ENCODE measurements at regions not wholly inside any gene's neighbourhood (a gene's known extent, or its start where the extent isn't known, plus 50 kb on each side); places are given as distances from the start of the nearest gene placed in this dataset.

GRCh38 chr11:71342116-71342515 lies 89.7 kb upstream of the SHANK2 start:
- no peak for DNase-seq
- Histone ChIP-seq H3K27me3 (no peaks in the 10 kb centered on the region), H3K9me3 (no peaks in the 10 kb centered on the region), H3K4me1 (peaks cover 4 to 5% of the 10 kb centered on the region in 2 donors), H3K27ac (no peak overlapping the region), H3K4me3 (replicated peaks in 1 of 3) (no peak overlapping the region), H3K36me3 (no peaks in the 10 kb centered on the region)
- 81 to 85% methylated on average over 13 of the region's 13 CpGs for WGBS, 2 donors
- no peak for TF ChIP-seq CTCF (IDR thresholded peaks at IDR 0.05)
- TF ChIP-seq POLR2A (IDR thresholded peaks at IDR 0.05) = no peak
- intact Hi-C loops (cut with DNase I) = loop anchor here (10.0 kb wide), 1 partner anchor 227 kb away; no protein-coding TSS in a partner anchor

- DNase-seq = no peak
- H3K4me3 ChIP-seq (replicated peaks in 1 of 3) = no peak overlapping the region
- H3K9me3 ChIP-seq = no peaks in the 10 kb centered on the region
- no peaks in the 10 kb centered on the region for H3K36me3 ChIP-seq
- H3K4me1 ChIP-seq = peaks cover 4 to 5% of the 10 kb centered on the region in 2 donors
- WGBS, 2 donors = 91 to 94% methylated on average over 9 of the region's 9 CpGs
- no peaks in the 10 kb centered on the region for H3K27me3 ChIP-seq
- no peak overlapping the region for H3K27ac ChIP-seq
- TF ChIP-seq POLR2A (IDR thresholded peaks at IDR 0.05) (no peak), CTCF (IDR thresholded peaks at IDR 0.05) (no peak)
- intact Hi-C loops (cut with DNase I) = loop anchor here (10.0 kb wide), 1 partner anchor 227 kb away; no protein-coding TSS in a partner anchor
These were observed 89.2 kb upstream of the SHANK2 start for GRCh38 chr11:71341596-71341995.

GRCh38 chr11:71341173-71341572 lies 88.8 kb upstream of the SHANK2 start:
- Histone ChIP-seq H3K27me3 (no peaks in the 10 kb centered on the region), H3K4me1 (peaks cover 4 to 5% of the 10 kb centered on the region in 2 donors), H3K27ac (no peak overlapping the region), H3K9me3 (no peaks in the 10 kb centered on the region), H3K4me3 (replicated peaks in 1 of 3) (no peak overlapping the region), H3K36me3 (no peaks in the 10 kb centered on the region)
- intact Hi-C loops (cut with DNase I) = loop anchor here (10.0 kb wide), 1 partner anchor 226 kb away; no protein-coding TSS in a partner anchor
- no peak for DNase-seq
- WGBS, 2 donors = 93 to 94% methylated on average over 8 of the region's 8 CpGs
- TF ChIP-seq POLR2A (IDR thresholded peaks at IDR 0.05) (no peak), CTCF (IDR thresholded peaks at IDR 0.05) (no peak)

- 48 to 49% methylated on average over 11 to 12 of the region's 12 CpGs for WGBS, 2 donors
- no peaks in the 10 kb centered on the region for H3K9me3 ChIP-seq
- no peaks in the 10 kb centered on the region for H3K36me3 ChIP-seq
- H3K27me3 ChIP-seq = no peaks in the 10 kb centered on the region
- TF ChIP-seq POLR2A (IDR thresholded peaks at IDR 0.05) (no peak), CTCF (IDR thresholded peaks at IDR 0.05) (no peak)
- no peak for DNase-seq
- no peak overlapping the region for H3K27ac ChIP-seq
- intact Hi-C loops (cut with DNase I) = loop anchor here (10.0 kb wide), 1 partner anchor 225 kb away; no protein-coding TSS in a partner anchor
- H3K4me3 ChIP-seq (replicated peaks in 1 of 3) = no peak overlapping the region
- H3K4me1 ChIP-seq = peaks cover 4 to 5% of the 10 kb centered on the region in 2 donors
These were observed 87.8 kb upstream of the SHANK2 start for GRCh38 chr11:71340086-71340606.

GRCh38 chr11:71339396-71339881 lies 87.1 kb upstream of the SHANK2 start:
- Histone ChIP-seq H3K36me3 (no peaks in the 10 kb centered on the region), H3K4me3 (replicated peaks in 1 of 3) (no peak overlapping the region), H3K4me1 (peaks cover 4 to 5% of the 10 kb centered on the region in 2 donors), H3K27me3 (no peaks in the 10 kb centered on the region), H3K9me3 (no peaks in the 10 kb centered on the region), H3K27ac (no peak overlapping the region)
- DNase-seq = no peak
- TF ChIP-seq POLR2A (IDR thresholded peaks at IDR 0.05) = no peak
- TF ChIP-seq CTCF (IDR thresholded peaks at IDR 0.05) = no peak
- WGBS, 2 donors = 86 to 94% methylated on average over 14 of the region's 14 CpGs
- intact Hi-C loops (cut with DNase I) = no loop called here
